A549 (cell line): ENCODE measurements at regions not wholly inside any gene's neighbourhood (a gene's known extent, or its start where the extent isn't known, plus 50 kb on each side); places are given as distances from the start of the nearest gene placed in this dataset.

Experiments
- ATAC-seq, 2 experiments: fragments of 200-7000 bp in 1 of 2; fragments of >200 bp in 1 of 2; cut with Nextera tagmentation in 1 of 2; cut with Tn5 transposase in 1 of 2; 3 replicates each; pipeline versions ENCODE4 v1.8.0 to v1.9.1; 2018 to 2020; ENCODE audit warnings: mild to moderate bottlenecking in 1 of 2, moderate library complexity in 1 of 2
- CTCF ChIA-PET: fragments of 300-600 bp; sonication (Branson Sonifier 250); formaldehyde crosslinking; extraction: SDS; loops from one replicate; lab custom pipeline; 2021; ENCODE audit warnings: antibody characterized with exemption, inconsistent platforms; lab: Yijun Ruan, JAX
- POLR2A ChIA-PET: fragments of 350-600 bp; formaldehyde crosslinking; extraction: SDS; loops from one replicate; lab custom pipeline; 2021; ENCODE audit warnings: antibody characterized with exemption, inconsistent platforms; lab: Yijun Ruan, JAX
- DNase-seq, 2 experiments: peaks; one replicate each; pipeline versions ENCODE4 v3.0.0 to v3.0.0-alpha.2; 2011 to 2016; ENCODE audit warnings: low read depth in 1 of 2, low spot score in 1 of 2
- FAIRE-seq: peaks from 2 replicates; lab custom pipeline; 2011; peaks lifted over from hg19 to GRCh38; lab: Jason Lieb, UNC
- H3K27ac ChIP-seq, 2 experiments: fragments of >200 bp; sonication (Bioruptor Twin); formaldehyde crosslinking; 3 replicates each; pipeline ENCODE4 v1.5.1; 2016 to 2017
- H3K4me1 ChIP-seq: fragments of >200 bp; sonication (Bioruptor Twin); formaldehyde crosslinking; 3 replicates; pipeline ENCODE4 v1.6.1; 2016
- H3K4me2 ChIP-seq: fragments of >200 bp; sonication (Bioruptor Twin); formaldehyde crosslinking; 3 replicates; pipeline ENCODE4 v1.6.1; 2016
- H3K4me3 ChIP-seq: fragments of >200 bp; sonication (Bioruptor Twin); formaldehyde crosslinking; 3 replicates; pipeline ENCODE4 v1.5.1; 2016
- H3K9me3 ChIP-seq: fragments of >200 bp; sonication (Bioruptor Twin); formaldehyde crosslinking; 3 replicates; pipeline ENCODE4 v1.6.1; 2016
- BHLHE40 ChIP-seq: IDR thresholded peaks from 2 replicates; pipeline ENCODE4 v1.6.1; 2012; ENCODE audit warnings: low read depth, low read length, inconsistent platforms
- EP300 ChIP-seq, 2 experiments: fragments of >200 bp; sonication (Bioruptor Twin); formaldehyde crosslinking; IDR thresholded peaks; 2 replicates in 1 of 2; 3 replicates in 1 of 2; pipeline ENCODE4 v1.6.1; 2016 to 2017
- ESRRA ChIP-seq: fragments of 150-350 bp; IDR thresholded peaks from 2 replicates; pipeline ENCODE4 v1.6.1; 2014; ENCODE audit warnings: mild to moderate bottlenecking, low read length, borderline replicate concordance
- FOSB ChIP-seq: fragments of 250-450 bp; sonication (Bioruptor Pico); IDR thresholded peaks from 2 replicates; pipeline ENCODE4 v1.5.0; 2020; ENCODE audit warnings: mild to moderate bottlenecking, moderate library complexity
- FOXS1 ChIP-seq: fragments of 250-450 bp; sonication (Bioruptor Pico); IDR thresholded peaks from 2 replicates; pipeline ENCODE4 v1.5.0; 2020; ENCODE audit warnings: mild to moderate bottlenecking, moderate library complexity
- HDAC2 ChIP-seq: fragments of 200-600 bp; sonication (generic); IDR thresholded peaks from 2 replicates; pipeline ENCODE4 v1.6.1; 2016
- HOXA7 ChIP-seq: fragments of 250-450 bp; sonication (Bioruptor Pico); IDR thresholded peaks from 2 replicates; pipeline ENCODE4 v1.5.0; 2020; ENCODE audit warnings: mild to moderate bottlenecking, moderate library complexity
- HOXB5 ChIP-seq: fragments of 250-450 bp; sonication (Bioruptor Pico); IDR thresholded peaks from 2 replicates; pipeline ENCODE4 v1.5.0; 2020; ENCODE audit warnings: mild to moderate bottlenecking, moderate library complexity
- KDM1A ChIP-seq: fragments of 200-600 bp; sonication (generic); IDR thresholded peaks from 2 replicates; pipeline ENCODE4 v1.6.1; 2016; ENCODE audit warnings: low read depth, mild to moderate bottlenecking
- KDM5A ChIP-seq: fragments of 200-600 bp; sonication (generic); IDR thresholded peaks from 2 replicates; pipeline ENCODE4 v1.6.1; 2016; ENCODE audit warnings: antibody characterized with exemption, mild to moderate bottlenecking
- MAZ ChIP-seq: fragments of 150-350 bp; IDR thresholded peaks from 2 replicates; pipeline ENCODE4 v1.6.1; 2014; ENCODE audit warnings: antibody characterized with exemption, low read depth, low read length, borderline replicate concordance
- SMC3 ChIP-seq: fragments of >200 bp; sonication (Bioruptor Twin); formaldehyde crosslinking; IDR thresholded peaks from 3 replicates; pipeline ENCODE4 v1.6.1; 2018; ENCODE audit warnings: inconsistent platforms
- TFCP2L1 ChIP-seq: fragments of 250-450 bp; sonication (Bioruptor Pico); IDR thresholded peaks from 2 replicates; pipeline ENCODE4 v1.5.0; 2021; ENCODE audit warnings: mild to moderate bottlenecking
- ZC3H11A ChIP-seq: fragments of 450-650 bp; IDR thresholded peaks from 2 replicates; pipeline ENCODE4 v1.6.1; 2014; ENCODE audit warnings: antibody characterized with exemption, mild to moderate bottlenecking
- ZNF302 ChIP-seq: fragments of 250-450 bp; sonication (Bioruptor Pico); IDR thresholded peaks from 2 replicates; pipeline ENCODE4 v1.9.0; 2021; ENCODE audit warnings: inconsistent platforms, mild to moderate bottlenecking, moderate library complexity
- WGBS: methylation state at CpG from one replicate; pipeline ENCODE4 v1.1.6; 2017; ENCODE audit errors: missing lambda C conversion rate; 5-methylcytosine and 5-hydroxymethylcytosine counted together
- TF ChIP-seq, protein P1 (sequence below): fragments of 200-600 bp; sonication (generic); IDR thresholded peaks from 2 replicates; pipeline ENCODE4 v1.6.1; 2016; ENCODE audit warnings: antibody characterized with exemption, mild to moderate bottlenecking, moderate library complexity
- TF ChIP-seq, protein P2 (sequence below): IDR thresholded peaks from 2 replicates; pipeline ENCODE4 v1.6.1; 2012
- TF ChIP-seq, protein P3 (sequence below): fragments of >200 bp; sonication (Bioruptor Twin); formaldehyde crosslinking; IDR thresholded peaks from 3 replicates; pipeline ENCODE4 v1.5.1; 2016
- TF ChIP-seq, protein P4 (sequence below): fragments of 250-450 bp; sonication (Bioruptor Pico); IDR thresholded peaks from 2 replicates; pipeline ENCODE4 v1.5.0; 2021; ENCODE audit warnings: mild to moderate bottlenecking, moderate library complexity, borderline replicate concordance

DNA sequence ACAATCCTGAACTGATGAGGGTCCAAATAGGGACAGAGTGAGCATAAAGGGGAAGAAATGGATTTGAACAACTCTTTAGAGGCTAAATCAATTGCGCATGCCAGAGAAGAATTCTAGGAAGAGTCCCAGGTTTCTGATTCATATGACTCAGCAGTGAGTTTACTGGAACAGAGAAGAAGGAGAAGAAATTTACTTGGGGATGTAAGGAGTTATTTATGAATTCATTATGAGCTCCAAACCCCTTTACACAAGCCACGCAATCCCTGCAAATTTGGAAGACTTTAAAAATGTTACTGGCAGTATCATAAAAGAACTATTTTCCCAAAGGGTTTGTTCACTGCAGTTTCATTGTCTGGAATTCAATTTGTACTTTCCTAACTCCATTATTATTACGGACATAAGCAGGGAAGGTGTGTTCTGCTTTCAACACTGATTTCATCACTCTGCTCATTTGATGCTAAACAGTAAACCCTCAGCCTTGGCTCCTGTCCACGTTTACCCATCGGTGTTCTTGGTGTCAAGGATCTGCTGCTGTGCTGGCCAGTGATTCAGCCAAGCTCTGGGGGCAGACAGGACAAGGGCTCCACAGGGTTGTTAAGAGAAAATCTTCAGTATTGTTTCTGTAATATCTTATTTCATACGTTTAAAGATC is 273.7 kb downstream of the HNRNPD start (continued):
- TF ChIP-seq KDM1A = no peak
- TF ChIP-seq, protein P1, sequence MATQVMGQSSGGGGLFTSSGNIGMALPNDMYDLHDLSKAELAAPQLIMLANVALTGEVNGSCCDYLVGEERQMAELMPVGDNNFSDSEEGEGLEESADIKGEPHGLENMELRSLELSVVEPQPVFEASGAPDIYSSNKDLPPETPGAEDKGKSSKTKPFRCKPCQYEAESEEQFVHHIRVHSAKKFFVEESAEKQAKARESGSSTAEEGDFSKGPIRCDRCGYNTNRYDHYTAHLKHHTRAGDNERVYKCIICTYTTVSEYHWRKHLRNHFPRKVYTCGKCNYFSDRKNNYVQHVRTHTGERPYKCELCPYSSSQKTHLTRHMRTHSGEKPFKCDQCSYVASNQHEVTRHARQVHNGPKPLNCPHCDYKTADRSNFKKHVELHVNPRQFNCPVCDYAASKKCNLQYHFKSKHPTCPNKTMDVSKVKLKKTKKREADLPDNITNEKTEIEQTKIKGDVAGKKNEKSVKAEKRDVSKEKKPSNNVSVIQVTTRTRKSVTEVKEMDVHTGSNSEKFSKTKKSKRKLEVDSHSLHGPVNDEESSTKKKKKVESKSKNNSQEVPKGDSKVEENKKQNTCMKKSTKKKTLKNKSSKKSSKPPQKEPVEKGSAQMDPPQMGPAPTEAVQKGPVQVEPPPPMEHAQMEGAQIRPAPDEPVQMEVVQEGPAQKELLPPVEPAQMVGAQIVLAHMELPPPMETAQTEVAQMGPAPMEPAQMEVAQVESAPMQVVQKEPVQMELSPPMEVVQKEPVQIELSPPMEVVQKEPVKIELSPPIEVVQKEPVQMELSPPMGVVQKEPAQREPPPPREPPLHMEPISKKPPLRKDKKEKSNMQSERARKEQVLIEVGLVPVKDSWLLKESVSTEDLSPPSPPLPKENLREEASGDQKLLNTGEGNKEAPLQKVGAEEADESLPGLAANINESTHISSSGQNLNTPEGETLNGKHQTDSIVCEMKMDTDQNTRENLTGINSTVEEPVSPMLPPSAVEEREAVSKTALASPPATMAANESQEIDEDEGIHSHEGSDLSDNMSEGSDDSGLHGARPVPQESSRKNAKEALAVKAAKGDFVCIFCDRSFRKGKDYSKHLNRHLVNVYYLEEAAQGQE = no peak
- no peak for TF ChIP-seq ESRRA
- TF ChIP-seq, protein P2, sequence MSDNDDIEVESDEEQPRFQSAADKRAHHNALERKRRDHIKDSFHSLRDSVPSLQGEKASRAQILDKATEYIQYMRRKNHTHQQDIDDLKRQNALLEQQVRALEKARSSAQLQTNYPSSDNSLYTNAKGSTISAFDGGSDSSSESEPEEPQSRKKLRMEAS = no peak
- TF ChIP-seq ZNF302 (CRISPR knock-in tag) = no peak

DNA sequence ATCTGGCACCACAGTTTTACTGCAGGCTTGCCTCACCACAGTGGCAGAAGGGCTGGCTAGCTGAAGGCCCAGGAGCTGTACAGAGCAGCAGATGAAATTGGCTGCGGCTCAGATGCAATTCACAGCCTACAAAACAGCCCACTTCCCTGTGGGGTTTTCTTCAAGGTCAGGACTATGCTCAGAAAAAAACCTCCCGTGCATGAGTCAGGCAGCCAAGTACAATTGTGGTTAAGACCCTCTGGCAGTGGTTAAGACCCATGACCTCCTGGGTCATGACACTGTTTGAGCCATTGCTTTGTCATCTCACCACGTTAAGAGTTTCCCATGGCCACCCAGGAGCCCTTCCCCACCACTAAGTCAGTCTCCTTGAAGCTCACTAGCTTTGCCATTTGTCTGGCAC is 276.3 kb downstream of the HNRNPD start:
- DNase-seq = no peak
- TF ChIP-seq TFCP2L1 (no peak), ZC3H11A (no peak), HDAC2 (no peak), FOSB (CRISPR knock-in tag) (no peak), BHLHE40 (no peak), SMC3 (no peak), FOXS1 (CRISPR knock-in tag) (no peak), EP300 (IDR thresholded peaks at IDR 0.05) (no peak), HOXB5 (CRISPR knock-in tag) (no peak), MAZ (no peak), KDM5A (no peak), HOXA7 (CRISPR knock-in tag) (no peak)
- TF ChIP-seq, protein P3, sequence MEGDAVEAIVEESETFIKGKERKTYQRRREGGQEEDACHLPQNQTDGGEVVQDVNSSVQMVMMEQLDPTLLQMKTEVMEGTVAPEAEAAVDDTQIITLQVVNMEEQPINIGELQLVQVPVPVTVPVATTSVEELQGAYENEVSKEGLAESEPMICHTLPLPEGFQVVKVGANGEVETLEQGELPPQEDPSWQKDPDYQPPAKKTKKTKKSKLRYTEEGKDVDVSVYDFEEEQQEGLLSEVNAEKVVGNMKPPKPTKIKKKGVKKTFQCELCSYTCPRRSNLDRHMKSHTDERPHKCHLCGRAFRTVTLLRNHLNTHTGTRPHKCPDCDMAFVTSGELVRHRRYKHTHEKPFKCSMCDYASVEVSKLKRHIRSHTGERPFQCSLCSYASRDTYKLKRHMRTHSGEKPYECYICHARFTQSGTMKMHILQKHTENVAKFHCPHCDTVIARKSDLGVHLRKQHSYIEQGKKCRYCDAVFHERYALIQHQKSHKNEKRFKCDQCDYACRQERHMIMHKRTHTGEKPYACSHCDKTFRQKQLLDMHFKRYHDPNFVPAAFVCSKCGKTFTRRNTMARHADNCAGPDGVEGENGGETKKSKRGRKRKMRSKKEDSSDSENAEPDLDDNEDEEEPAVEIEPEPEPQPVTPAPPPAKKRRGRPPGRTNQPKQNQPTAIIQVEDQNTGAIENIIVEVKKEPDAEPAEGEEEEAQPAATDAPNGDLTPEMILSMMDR = no peak
- TF ChIP-seq, protein P4, sequence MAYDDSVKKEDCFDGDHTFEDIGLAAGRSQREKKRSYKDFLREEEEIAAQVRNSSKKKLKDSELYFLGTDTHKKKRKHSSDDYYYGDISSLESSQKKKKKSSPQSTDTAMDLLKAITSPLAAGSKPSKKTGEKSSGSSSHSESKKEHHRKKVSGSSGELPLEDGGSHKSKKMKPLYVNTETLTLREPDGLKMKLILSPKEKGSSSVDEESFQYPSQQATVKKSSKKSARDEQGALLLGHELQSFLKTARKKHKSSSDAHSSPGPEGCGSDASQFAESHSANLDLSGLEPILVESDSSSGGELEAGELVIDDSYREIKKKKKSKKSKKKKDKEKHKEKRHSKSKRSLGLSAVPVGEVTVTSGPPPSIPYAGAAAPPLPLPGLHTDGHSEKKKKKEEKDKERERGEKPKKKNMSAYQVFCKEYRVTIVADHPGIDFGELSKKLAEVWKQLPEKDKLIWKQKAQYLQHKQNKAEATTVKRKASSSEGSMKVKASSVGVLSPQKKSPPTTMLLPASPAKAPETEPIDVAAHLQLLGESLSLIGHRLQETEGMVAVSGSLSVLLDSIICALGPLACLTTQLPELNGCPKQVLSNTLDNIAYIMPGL (CRISPR knock-in tag) = no peak
- ChIA-PET POLR2A (no interaction called here), CTCF (no interaction called here)
- ATAC-seq = no peak
- Histone ChIP-seq H3K4me2 (no peak overlapping the region), H3K4me3 (no peak overlapping the region), H3K27ac (no peak overlapping the region), H3K9me3 (no peaks in the 10 kb centered on the region), H3K4me1 (no peaks in the 10 kb centered on the region)
- WGBS = 4% methylated on average over 3 of the region's 3 CpGs
- no peak for FAIRE-seq
